ENCODE measurements at regions not wholly inside any gene's neighbourhood (a gene's known extent, or its start where the extent isn't known, plus 50 kb on each side); places are given as distances from the start of the nearest gene placed in this dataset.
"Not testable (repeated sequence)": the region's sequence is repeated elsewhere in the genome, so short reads cannot be mapped to it uniquely, and the experiment has no call there.

GRCh38 chr14:106012361-106012725, 486.0 kb downstream of the TMEM121 start:
- not testable (repeated sequence) for H3K9ac ChIP-seq (ENCODE audit: low read length in 5 of 5); H3K36me3 ChIP-seq (ENCODE audit: control insufficient read depth in 5 of 5, insufficient read depth in 5 of 5, low read length in 5 of 5); H3K9me3 ChIP-seq (ENCODE audit: control insufficient read depth in 5 of 5, low read length in 5 of 5); H3K4me1 ChIP-seq (ENCODE audit: control insufficient read depth in 5 of 5, insufficient read depth in 5 of 5, low read length in 5 of 5); H3K4me3 ChIP-seq (ENCODE audit: low read depth in 1 of 5, low read length in 5 of 5); H3K27ac ChIP-seq (ENCODE audit: low read depth, low read length)
- peaks cover 0 to 12% (median 6%) of the 10 kb centered on the region in 5 donors for H3K27me3 ChIP-seq (ENCODE audit: control insufficient read depth in 5 of 5, insufficient read depth in 4 of 5, low read length in 5 of 5)

- Histone ChIP-seq H3K36me3 (ENCODE audit: control insufficient read depth in 5 of 5, insufficient read depth in 5 of 5, low read length in 5 of 5) (no peaks in the 10 kb centered on the region), H3K4me3 (ENCODE audit: low read depth in 1 of 5, low read length in 5 of 5) (no peak overlapping the region), H3K9ac (ENCODE audit: low read length in 5 of 5) (no peak overlapping the region), H3K27me3 (ENCODE audit: control insufficient read depth in 5 of 5, insufficient read depth in 4 of 5, low read length in 5 of 5) (peaks cover 0 to 11% (median 6%) of the 10 kb centered on the region in 5 donors), H3K27ac (ENCODE audit: low read depth, low read length) (no peak overlapping the region), H3K4me1 (ENCODE audit: control insufficient read depth in 5 of 5, insufficient read depth in 5 of 5, low read length in 5 of 5) (no peaks in the 10 kb centered on the region), H3K9me3 (ENCODE audit: control insufficient read depth in 5 of 5, low read length in 5 of 5) (no peaks in the 10 kb centered on the region)
Observed at GRCh38 chr14:106013879-106014376, 487.5 kb downstream of the TMEM121 start.

- H3K9ac ChIP-seq (ENCODE audit: low read length in 5 of 5); H3K27me3 ChIP-seq (ENCODE audit: control insufficient read depth in 5 of 5, insufficient read depth in 4 of 5, low read length in 5 of 5); H3K4me3 ChIP-seq (ENCODE audit: low read depth in 1 of 5, low read length in 5 of 5); H3K4me1 ChIP-seq (ENCODE audit: control insufficient read depth in 5 of 5, insufficient read depth in 5 of 5, low read length in 5 of 5); H3K9me3 ChIP-seq (ENCODE audit: control insufficient read depth in 5 of 5, low read length in 5 of 5); H3K27ac ChIP-seq (ENCODE audit: low read depth, low read length); H3K36me3 ChIP-seq (ENCODE audit: control insufficient read depth in 5 of 5, insufficient read depth in 5 of 5, low read length in 5 of 5): not testable (repeated sequence)
Observed at GRCh38 chr14:106017952-106018351, 491.6 kb downstream of the TMEM121 start.

- H3K27me3 ChIP-seq (ENCODE audit: control insufficient read depth in 5 of 5, insufficient read depth in 4 of 5, low read length in 5 of 5): peaks cover 0 to 5% (median 0%) of the 10 kb centered on the region in 5 donors
- peaks cover 0 to 4% (median 0%) of the 10 kb centered on the region in 5 donors for H3K9me3 ChIP-seq (ENCODE audit: control insufficient read depth in 5 of 5, low read length in 5 of 5)
- no peak overlapping the region for H3K4me3 ChIP-seq (ENCODE audit: low read depth in 1 of 5, low read length in 5 of 5)
- no peak overlapping the region for H3K9ac ChIP-seq (ENCODE audit: low read length in 5 of 5)
- H3K4me1 ChIP-seq (ENCODE audit: control insufficient read depth in 5 of 5, insufficient read depth in 5 of 5, low read length in 5 of 5): no peaks in the 10 kb centered on the region
- H3K27ac ChIP-seq (ENCODE audit: low read depth, low read length): no peak overlapping the region
- H3K36me3 ChIP-seq (ENCODE audit: control insufficient read depth in 5 of 5, insufficient read depth in 5 of 5, low read length in 5 of 5): no peaks in the 10 kb centered on the region
Observed at GRCh38 chr14:106021832-106022231, 495.4 kb downstream of the TMEM121 start.

- H3K4me1 ChIP-seq (ENCODE audit: control insufficient read depth in 5 of 5, insufficient read depth in 5 of 5, low read length in 5 of 5); H3K9ac ChIP-seq (ENCODE audit: low read length in 5 of 5); H3K27me3 ChIP-seq (ENCODE audit: control insufficient read depth in 5 of 5, insufficient read depth in 4 of 5, low read length in 5 of 5); H3K9me3 ChIP-seq (ENCODE audit: control insufficient read depth in 5 of 5, low read length in 5 of 5); H3K4me3 ChIP-seq (ENCODE audit: low read depth in 1 of 5, low read length in 5 of 5); H3K36me3 ChIP-seq (ENCODE audit: control insufficient read depth in 5 of 5, insufficient read depth in 5 of 5, low read length in 5 of 5); H3K27ac ChIP-seq (ENCODE audit: low read depth, low read length): not testable (repeated sequence)
Observed at GRCh38 chr14:106022648-106023047, 496.3 kb downstream of the TMEM121 start.

GRCh38 chr14:106023411-106023810, 497.0 kb downstream of the TMEM121 start:
- H3K9ac ChIP-seq (ENCODE audit: low read length in 5 of 5): no peak overlapping the region
- H3K9me3 ChIP-seq (ENCODE audit: control insufficient read depth in 5 of 5, low read length in 5 of 5): peaks cover 0 to 4% (median 0%) of the 10 kb centered on the region in 5 donors
- H3K4me3 ChIP-seq (ENCODE audit: low read depth in 1 of 5, low read length in 5 of 5): no peak overlapping the region
- H3K27me3 ChIP-seq (ENCODE audit: control insufficient read depth in 5 of 5, insufficient read depth in 4 of 5, low read length in 5 of 5): peaks cover 0 to 6% (median 0%) of the 10 kb centered on the region in 5 donors
- no peaks in the 10 kb centered on the region for H3K4me1 ChIP-seq (ENCODE audit: control insufficient read depth in 5 of 5, insufficient read depth in 5 of 5, low read length in 5 of 5)
- no peak overlapping the region for H3K27ac ChIP-seq (ENCODE audit: low read depth, low read length)
- no peaks in the 10 kb centered on the region for H3K36me3 ChIP-seq (ENCODE audit: control insufficient read depth in 5 of 5, insufficient read depth in 5 of 5, low read length in 5 of 5)

GRCh38 chr14:106024983-106025604, 498.7 kb downstream of the TMEM121 start:
- Histone ChIP-seq H3K9me3 (ENCODE audit: control insufficient read depth in 5 of 5, low read length in 5 of 5) (peaks cover 0 to 4% (median 0%) of the 10 kb centered on the region in 5 donors), H3K9ac (ENCODE audit: low read length in 5 of 5) (no peak overlapping the region), H3K36me3 (ENCODE audit: control insufficient read depth in 5 of 5, insufficient read depth in 5 of 5, low read length in 5 of 5) (no peaks in the 10 kb centered on the region), H3K27ac (ENCODE audit: low read depth, low read length) (no peak overlapping the region), H3K4me1 (ENCODE audit: control insufficient read depth in 5 of 5, insufficient read depth in 5 of 5, low read length in 5 of 5) (no peaks in the 10 kb centered on the region), H3K4me3 (ENCODE audit: low read depth in 1 of 5, low read length in 5 of 5) (no peak overlapping the region), H3K27me3 (ENCODE audit: control insufficient read depth in 5 of 5, insufficient read depth in 4 of 5, low read length in 5 of 5) (peaks cover 0 to 3% (median 0%) of the 10 kb centered on the region in 5 donors)

- Histone ChIP-seq H3K9ac (ENCODE audit: low read length in 5 of 5) (no peak overlapping the region), H3K36me3 (ENCODE audit: control insufficient read depth in 5 of 5, insufficient read depth in 5 of 5, low read length in 5 of 5) (no peaks in the 10 kb centered on the region), H3K9me3 (ENCODE audit: control insufficient read depth in 5 of 5, low read length in 5 of 5) (peaks cover 0 to 4% (median 0%) of the 10 kb centered on the region in 5 donors), H3K27ac (ENCODE audit: low read depth, low read length) (no peak overlapping the region), H3K4me3 (ENCODE audit: low read depth in 1 of 5, low read length in 5 of 5) (no peak overlapping the region), H3K4me1 (ENCODE audit: control insufficient read depth in 5 of 5, insufficient read depth in 5 of 5, low read length in 5 of 5) (no peaks in the 10 kb centered on the region), H3K27me3 (ENCODE audit: control insufficient read depth in 5 of 5, insufficient read depth in 4 of 5, low read length in 5 of 5) (peaks cover 0 to 3% (median 0%) of the 10 kb centered on the region in 5 donors)
Observed at GRCh38 chr14:106026026-106026425, 499.6 kb downstream of the TMEM121 start.

GRCh38 chr14:106027759-106028158, 501.4 kb downstream of the TMEM121 start:
- H3K36me3 ChIP-seq (ENCODE audit: control insufficient read depth in 5 of 5, insufficient read depth in 5 of 5, low read length in 5 of 5); H3K9ac ChIP-seq (ENCODE audit: low read length in 5 of 5); H3K9me3 ChIP-seq (ENCODE audit: control insufficient read depth in 5 of 5, low read length in 5 of 5); H3K4me1 ChIP-seq (ENCODE audit: control insufficient read depth in 5 of 5, insufficient read depth in 5 of 5, low read length in 5 of 5); H3K27ac ChIP-seq (ENCODE audit: low read depth, low read length); H3K4me3 ChIP-seq (ENCODE audit: low read depth in 1 of 5, low read length in 5 of 5); H3K27me3 ChIP-seq (ENCODE audit: control insufficient read depth in 5 of 5, insufficient read depth in 4 of 5, low read length in 5 of 5): not testable (repeated sequence)

GRCh38 chr14:106029959-106030358, 503.6 kb downstream of the TMEM121 start:
- peaks cover 0 to 4% (median 3%) of the 10 kb centered on the region in 5 donors for H3K27me3 ChIP-seq (ENCODE audit: control insufficient read depth in 5 of 5, insufficient read depth in 4 of 5, low read length in 5 of 5)
- H3K9ac ChIP-seq (ENCODE audit: low read length in 5 of 5): no peak overlapping the region
- no peaks in the 10 kb centered on the region for H3K36me3 ChIP-seq (ENCODE audit: control insufficient read depth in 5 of 5, insufficient read depth in 5 of 5, low read length in 5 of 5)
- no peak overlapping the region for H3K27ac ChIP-seq (ENCODE audit: low read depth, low read length)
- H3K9me3 ChIP-seq (ENCODE audit: control insufficient read depth in 5 of 5, low read length in 5 of 5): no peaks in the 10 kb centered on the region
- H3K4me3 ChIP-seq (ENCODE audit: low read depth in 1 of 5, low read length in 5 of 5): no peak overlapping the region
- H3K4me1 ChIP-seq (ENCODE audit: control insufficient read depth in 5 of 5, insufficient read depth in 5 of 5, low read length in 5 of 5): no peaks in the 10 kb centered on the region
